GM12878 (cell line): ENCODE measurements at regions not wholly inside any gene's neighbourhood (a gene's known extent, or its start where the extent isn't known, plus 50 kb on each side); places are given as distances from the start of the nearest gene placed in this dataset.
A peak's percentile ranks its signal among the peaks of the same experiment; 100 is the strongest.

Source experiments
- ATAC-seq: fragments of 200-7000 bp; cut with Tn5 transposase; 3 replicates; pipeline ENCODE4 v1.9.1; 2020; ENCODE audit warnings: mild to moderate bottlenecking, moderate library complexity
- BruUV-seq: library from RNA; stranded (reverse); fragments of 400-500 nt; replicated peaks from 2 replicates; lab custom pipeline; 2021; lab: Mats Ljungman, UMichigan
- CTCF ChIA-PET: fragments of 300-600 bp; sonication (Branson Sonifier 250); formaldehyde crosslinking; extraction: SDS; loops from one replicate; lab custom pipeline; 2021; ENCODE audit warnings: inconsistent platforms; lab: Yijun Ruan, JAX
- POLR2A ChIA-PET: fragments of 350-600 bp; formaldehyde crosslinking; extraction: SDS; loops from one replicate; lab custom pipeline; 2021; ENCODE audit warnings: inconsistent platforms; lab: Charles Lee
- RAD21 ChIA-PET: fragments of 300-600 bp; sonication (Branson Sonifier 250); formaldehyde crosslinking; loops from one replicate; lab custom pipeline; 2023; ENCODE audit warnings: antibody characterized with exemption; ENCODE audit not compliant: unreplicated experiment; lab: Charles Lee
- SMC1A ChIA-PET: fragments of 300-600 bp; sonication (Branson Sonifier 250); formaldehyde crosslinking; loops from one replicate; lab custom pipeline; 2023; ENCODE audit not compliant: unreplicated experiment, uncharacterized antibody; lab: Charles Lee
- DNase-seq: peaks from one replicate; pipeline ENCODE4 v3.0.0-alpha.2; 2011; ENCODE audit warnings: low read depth, low spot score
- FAIRE-seq: peaks from 3 replicates; lab custom pipeline; 2011; peaks lifted over from hg19 to GRCh38; lab: Jason Lieb, UNC
- H2AFZ ChIP-seq: 2 replicates; pipeline ENCODE4 v1.6.0; 2011; ENCODE audit warnings: low read depth, low read length, control low read depth; ENCODE audit not compliant: control insufficient read depth
- H3K27ac ChIP-seq: 2 replicates; pipeline ENCODE4 v1.5.1; 2011; ENCODE audit warnings: control low read depth; ENCODE audit not compliant: control insufficient read depth, insufficient read depth
- H3K27me3 ChIP-seq, 2 experiments: replicated peaks in 1 of 2; 2 replicates each; pipeline versions ENCODE4 v1.6.0 to v1.6.1; 2011; ENCODE audit warnings: low read length in 1 of 2; ENCODE audit not compliant: control insufficient read depth in 2 of 2, insufficient read depth in 2 of 2
- H3K36me3 ChIP-seq, 2 experiments: 2 replicates each; pipeline ENCODE4 v1.5.1; 2011; ENCODE audit warnings: low read length in 1 of 2; ENCODE audit not compliant: control insufficient read depth in 2 of 2, insufficient read depth in 2 of 2
- H3K4me1 ChIP-seq: 2 replicates; pipeline ENCODE4 v1.6.1; 2011; ENCODE audit warnings: mild to moderate bottlenecking, low read length, moderate library complexity, mixed read lengths; ENCODE audit not compliant: control insufficient read depth, insufficient read depth
- H3K4me2 ChIP-seq: 2 replicates; pipeline ENCODE4 v1.6.0; 2011; ENCODE audit warnings: control low read depth; ENCODE audit not compliant: control insufficient read depth, insufficient read depth
- H3K4me3 ChIP-seq: fragments of 200-600 bp; sonication (generic); 2 replicates; pipeline ENCODE4 v1.5.1; 2016
- H3K79me2 ChIP-seq: 2 replicates; pipeline ENCODE4 v1.6.0; 2011; ENCODE audit warnings: low read length; ENCODE audit not compliant: control insufficient read depth, insufficient read depth
- H3K9ac ChIP-seq: 2 replicates; pipeline ENCODE4 v1.8.0; 2011; ENCODE audit warnings: low read length, control low read depth, mixed read lengths; ENCODE audit not compliant: control insufficient read depth, insufficient read depth
- H3K9me3 ChIP-seq: replicated peaks from 3 replicates; pipeline ENCODE4 v1.5.1; 2011; ENCODE audit warnings: mild to moderate bottlenecking, low read length; ENCODE audit not compliant: control insufficient read depth, insufficient read depth
- H4K20me1 ChIP-seq: 2 replicates; pipeline ENCODE4 v1.6.0; 2011; ENCODE audit not compliant: control insufficient read depth, insufficient read depth
- CBX3 ChIP-seq: fragments of 200-600 bp; sonication (generic); IDR thresholded peaks from 2 replicates; pipeline ENCODE4 v1.6.1; 2016; ENCODE audit warnings: low read depth, borderline replicate concordance
- CUX1 ChIP-seq: IDR thresholded peaks from 2 replicates; pipeline ENCODE4 v1.6.1; 2012; ENCODE audit warnings: improper control_type of control experiment, low read depth, low read length; ENCODE audit not compliant: insufficient replicate concordance
- EZH2 ChIP-seq: IDR thresholded peaks from 2 replicates; pipeline ENCODE4 v1.6.1; 2012; ENCODE audit warnings: low read depth, mild to moderate bottlenecking, control low read depth, inconsistent platforms, low read length, borderline replicate concordance; ENCODE audit not compliant: control insufficient read depth
- PML ChIP-seq: IDR thresholded peaks from 2 replicates; pipeline ENCODE4 v1.6.1; 2012; ENCODE audit warnings: low read length, inconsistent platforms
- SP1 ChIP-seq: IDR thresholded peaks from one replicate; pipeline ENCODE4 v1.6.1; 2011; ENCODE audit warnings: low read depth, low read length
- WGBS: methylation state at CpG from one replicate; pipeline ENCODE4 v1.1.6; 2016; ENCODE audit warnings: low lambda C conversion rate; ENCODE audit not compliant: insufficient replicate concordance, insufficient coverage; ENCODE audit errors: missing lambda C conversion rate; 5-methylcytosine and 5-hydroxymethylcytosine counted together
- in situ Hi-C: fragments of 300-500 bp; cut with MboI; formaldehyde crosslinking; loops from 9 replicates; pipeline ENCODE4 v1.14.3; 2018; ENCODE audit warnings: mixed read lengths
- intact Hi-C: fragments of 100-400 bp; cut with micrococcal nuclease; formaldehyde crosslinking; loops from one replicate; pipeline ENCODE4 v1.14.2; 2022; ENCODE audit not compliant: unreplicated experiment

DNA sequence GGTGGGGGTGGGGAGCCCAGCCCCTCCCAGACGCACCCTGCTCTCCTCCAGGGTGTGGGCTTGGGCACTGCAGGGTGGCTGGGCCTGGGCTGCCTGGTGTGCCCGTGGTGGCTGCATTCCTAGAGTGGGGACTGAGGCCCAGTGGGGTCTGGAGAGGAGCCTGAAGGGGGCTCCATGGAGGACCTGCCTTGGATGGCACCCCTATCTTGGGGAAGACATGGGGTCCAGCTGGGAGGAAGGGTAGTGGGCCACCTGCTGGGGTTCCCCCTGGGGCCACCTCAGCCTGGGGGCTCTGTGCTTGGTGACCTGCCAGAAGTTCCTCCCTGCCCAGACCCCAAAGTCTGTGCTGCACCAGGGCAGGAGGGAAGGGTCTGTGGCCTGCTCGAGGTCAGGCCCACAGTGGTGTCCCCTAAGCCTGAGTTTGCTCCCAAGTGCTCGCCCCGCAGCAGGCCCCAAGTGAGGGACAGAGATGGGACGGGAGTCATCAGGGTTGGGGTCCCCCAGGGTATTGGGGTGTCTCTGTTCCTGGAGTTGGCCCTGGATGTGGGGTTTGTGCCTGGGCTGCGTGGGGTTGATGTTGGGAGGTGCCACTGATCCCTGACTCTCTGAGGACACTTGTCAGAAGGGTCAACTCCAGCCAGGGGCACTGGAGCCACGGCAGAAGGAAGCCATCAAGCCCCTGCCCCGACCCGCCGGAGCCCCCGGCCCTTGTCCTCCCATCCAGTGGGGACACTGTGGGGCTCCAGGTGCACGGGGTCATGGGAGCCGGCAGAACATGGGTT, 382.9 kb downstream of the TMEM121 start:
- TF ChIP-seq CBX3 = no peak
- TF ChIP-seq EZH2 = no peak
- TF ChIP-seq PML = no peak
- no peak for TF ChIP-seq SP1
- no peak for TF ChIP-seq CUX1
- DNase-seq (no peak), FAIRE-seq (no peak), ATAC-seq (no peak)
- Histone ChIP-seq H2AFZ (no peak overlapping the region), H3K4me2 (peak overlapping the region; percentile 48; the same call in 1 of the 2 replicates), H3K4me1 (no peaks in the 10 kb centered on the region), H3K27ac (peak overlapping the region; percentile 70), H3K79me2 (peaks cover 75% of the 10 kb centered on the region), H3K9ac (peak overlapping the region; percentile 71), H4K20me1 (no peaks in the 10 kb centered on the region), H3K9me3 (no peaks in the 10 kb centered on the region), H3K36me3 (no peaks in the 10 kb centered on the region), H3K4me3 (peak overlapping the region; percentile 41; the same call in 1 of the 2 replicates), H3K27me3 (no peaks in the 10 kb centered on the region)
- SMC1A ChIA-PET = no interaction called here
- RAD21 ChIA-PET = no interaction called here
- intact Hi-C loops (no loop called here), in situ Hi-C loops (no loop called here)
- CTCF ChIA-PET = no interaction called here
- no CpG with 5 or more reads among the region's 14 CpGs for WGBS
- no TSS peak for BruUV-seq
- POLR2A ChIA-PET = no interaction called here
